Cardiac fibroblast (primary cell): ENCODE measurements at regions not wholly inside any gene's neighbourhood (a gene's known extent, or its start where the extent isn't known, plus 50 kb on each side); places are given as distances from the start of the nearest gene placed in this dataset.

Experiments
- DNase-seq, 2 donors: peaks; one replicate each; pipeline versions ENCODE4 v3.0.0 to v3.0.0-alpha.2; 2010; ENCODE audit warnings: low read depth in 2 of 2
- H3K4me3 ChIP-seq, 2 donors: replicated peaks in 1 of 2; 1 replicate in 1 of 2; 2 replicates in 1 of 2; pipeline ENCODE4 v1.5.1; 2011; ENCODE audit warnings: low read depth in 2 of 2, low read length in 2 of 2, mild to moderate bottlenecking in 2 of 2, moderate library complexity in 1 of 2
- CTCF ChIP-seq: IDR thresholded peaks from one replicate; pipeline ENCODE4 v1.5.1; 2011; ENCODE audit warnings: low read depth, mild to moderate bottlenecking, low read length, inconsistent platforms

- H3K4me3 ChIP-seq: no peak overlapping the region
- no peak for DNase-seq
- no peak for TF ChIP-seq CTCF
Measured at GRCh38 chr2:105574796-105575344, 169.8 kb upstream of the NCK2 start.

- TF ChIP-seq CTCF: no peak
- DNase-seq: no peak
- H3K4me3 ChIP-seq: no peak overlapping the region
Measured at GRCh38 chr2:105573910-105574655, 170.6 kb upstream of the NCK2 start.

GRCh38 chr2:105573490-105573889 is 171.2 kb upstream of the NCK2 start:
- no peak for TF ChIP-seq CTCF
- no peak for DNase-seq
- H3K4me3 ChIP-seq: no peak overlapping the region

- H3K4me3 ChIP-seq: no peak overlapping the region
- no peak for TF ChIP-seq CTCF
- DNase-seq: no peak
Measured at GRCh38 chr2:105571445-105571987, 172.7 kb upstream of the FHL2 start.

- DNase-seq: no peak
- no peak for TF ChIP-seq CTCF
- H3K4me3 ChIP-seq: no peak overlapping the region
Measured at GRCh38 chr2:105570757-105571156, 171.9 kb upstream of the FHL2 start.

- TF ChIP-seq CTCF: no peak
- H3K4me3 ChIP-seq: no peak overlapping the region
- DNase-seq: no peak
Measured at GRCh38 chr2:105570326-105570725, 171.5 kb upstream of the FHL2 start.
